Tibial nerve (tissue), 4 donors: ENCODE measurements at regions not wholly inside any gene's neighbourhood (a gene's known extent, or its start where the extent isn't known, plus 50 kb on each side); places are given as distances from the start of the nearest gene placed in this dataset.
"Not testable (repeated sequence)": the region's sequence is repeated elsewhere in the genome, so short reads cannot be mapped to it uniquely, and the experiment has no call there.

ENCODE experiments used
- DNase-seq, 2 donors: peaks; one replicate each; pipeline ENCODE4 v3.0.0-alpha.2; 2019; ENCODE audit warnings: low spot score in 2 of 2
- H3K27ac ChIP-seq, 4 donors: fragments of 200-600 bp; sonication (generic) in 3 of 4; one replicate each; pipeline ENCODE4 v1.5.1; 2017 to 2019; ENCODE audit warnings: mild to moderate bottlenecking in 1 of 4
- H3K27me3 ChIP-seq, 2 donors: fragments of 200-600 bp; sonication (generic) in 1 of 2; one replicate each; pipeline versions ENCODE4 v1.5.1 to v1.6.0; 2017 to 2019
- H3K36me3 ChIP-seq, 3 donors: fragments of 200-600 bp; sonication (generic); one replicate each; pipeline ENCODE4 v1.5.1; 2018 to 2019
- H3K4me1 ChIP-seq, 4 donors: fragments of 200-600 bp; sonication (generic) in 3 of 4; one replicate each; pipeline ENCODE4 v1.5.1; 2017 to 2019
- H3K4me3 ChIP-seq, 4 donors: fragments of 200-600 bp; sonication (generic) in 3 of 4; one replicate each; pipeline ENCODE4 v1.5.1; 2017 to 2019; ENCODE audit warnings: mild to moderate bottlenecking in 1 of 4, moderate library complexity in 1 of 4
- H3K9me3 ChIP-seq, 4 donors: fragments of 200-600 bp; sonication (generic) in 3 of 4; one replicate each; pipeline ENCODE4 v1.5.1; 2017 to 2019
- EP300 ChIP-seq, 2 donors: sonication (generic); formaldehyde crosslinking; IDR thresholded peaks; one replicate each; pipeline ENCODE4 v1.6.1; 2017; ENCODE audit warnings: antibody characterized with exemption in 2 of 2, mild to moderate bottlenecking in 1 of 2
- POLR2A ChIP-seq, 2 donors: fragments of 450-650 bp; IDR thresholded peaks; one replicate each; pipeline ENCODE4 v1.6.1; 2017; ENCODE audit warnings: antibody characterized with exemption in 2 of 2, mild to moderate bottlenecking in 2 of 2, moderate library complexity in 2 of 2
- WGBS, 2 donors: methylation state at CpG; one replicate each; pipeline ENCODE4 v1.1.5; 2018; 5-methylcytosine and 5-hydroxymethylcytosine counted together
- TF ChIP-seq, protein P1 (sequence below), 5 experiments: fragments of 200-600 bp in 3 of 5; fragments of 450-650 bp in 2 of 5; sonication (generic) in 3 of 5; IDR thresholded peaks; one replicate each; pipeline ENCODE4 v1.5.1; 2016 to 2019; ENCODE audit warnings: antibody characterized with exemption in 5 of 5, mild to moderate bottlenecking in 3 of 5, moderate library complexity in 2 of 5

DNA sequence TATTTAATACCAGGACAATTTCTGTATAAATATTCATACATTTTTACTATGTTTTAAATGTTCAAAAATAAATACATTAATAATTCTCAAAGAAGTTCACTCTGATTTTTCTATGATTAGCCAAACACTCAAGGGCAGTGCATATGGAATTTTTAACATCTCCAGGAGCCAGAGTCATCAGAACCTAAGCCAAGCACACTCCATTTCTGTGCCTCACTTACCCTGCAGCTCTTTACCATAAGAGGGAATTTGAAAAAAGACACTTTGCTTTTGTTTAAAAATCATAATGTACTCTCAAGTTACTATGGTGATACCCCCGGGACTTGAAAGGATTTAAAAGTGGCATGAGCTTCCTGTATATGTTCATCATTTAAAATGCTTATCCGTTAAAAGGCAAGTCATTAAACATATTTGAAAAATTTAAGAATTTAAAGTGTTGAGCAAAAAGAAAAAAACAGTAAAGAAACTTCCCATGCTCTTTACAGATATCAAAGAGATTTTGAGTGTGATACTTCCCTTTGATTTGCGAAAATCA, 747.4 kb upstream of the NECTIN3 start:
- H3K36me3 ChIP-seq, result no peaks in the 10 kb centered on the region
- no peak overlapping the region for H3K4me3 ChIP-seq
- DNase-seq, result no peak
- no peaks in the 10 kb centered on the region for H3K4me1 ChIP-seq
- no peak overlapping the region for H3K27ac ChIP-seq
- TF ChIP-seq POLR2A (IDR thresholded peaks at IDR 0.05) (no peak), EP300 (IDR thresholded peaks at IDR 0.05) (no peak)
- TF ChIP-seq, protein P1, sequence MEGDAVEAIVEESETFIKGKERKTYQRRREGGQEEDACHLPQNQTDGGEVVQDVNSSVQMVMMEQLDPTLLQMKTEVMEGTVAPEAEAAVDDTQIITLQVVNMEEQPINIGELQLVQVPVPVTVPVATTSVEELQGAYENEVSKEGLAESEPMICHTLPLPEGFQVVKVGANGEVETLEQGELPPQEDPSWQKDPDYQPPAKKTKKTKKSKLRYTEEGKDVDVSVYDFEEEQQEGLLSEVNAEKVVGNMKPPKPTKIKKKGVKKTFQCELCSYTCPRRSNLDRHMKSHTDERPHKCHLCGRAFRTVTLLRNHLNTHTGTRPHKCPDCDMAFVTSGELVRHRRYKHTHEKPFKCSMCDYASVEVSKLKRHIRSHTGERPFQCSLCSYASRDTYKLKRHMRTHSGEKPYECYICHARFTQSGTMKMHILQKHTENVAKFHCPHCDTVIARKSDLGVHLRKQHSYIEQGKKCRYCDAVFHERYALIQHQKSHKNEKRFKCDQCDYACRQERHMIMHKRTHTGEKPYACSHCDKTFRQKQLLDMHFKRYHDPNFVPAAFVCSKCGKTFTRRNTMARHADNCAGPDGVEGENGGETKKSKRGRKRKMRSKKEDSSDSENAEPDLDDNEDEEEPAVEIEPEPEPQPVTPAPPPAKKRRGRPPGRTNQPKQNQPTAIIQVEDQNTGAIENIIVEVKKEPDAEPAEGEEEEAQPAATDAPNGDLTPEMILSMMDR (IDR thresholded peaks at IDR 0.05), result no peak
- no peaks in the 10 kb centered on the region for H3K9me3 ChIP-seq
- no peaks in the 10 kb centered on the region for H3K27me3 ChIP-seq
- WGBS, 2 donors, result 51 to 53% methylated on average over 3 of the region's 3 CpGs

DNA sequence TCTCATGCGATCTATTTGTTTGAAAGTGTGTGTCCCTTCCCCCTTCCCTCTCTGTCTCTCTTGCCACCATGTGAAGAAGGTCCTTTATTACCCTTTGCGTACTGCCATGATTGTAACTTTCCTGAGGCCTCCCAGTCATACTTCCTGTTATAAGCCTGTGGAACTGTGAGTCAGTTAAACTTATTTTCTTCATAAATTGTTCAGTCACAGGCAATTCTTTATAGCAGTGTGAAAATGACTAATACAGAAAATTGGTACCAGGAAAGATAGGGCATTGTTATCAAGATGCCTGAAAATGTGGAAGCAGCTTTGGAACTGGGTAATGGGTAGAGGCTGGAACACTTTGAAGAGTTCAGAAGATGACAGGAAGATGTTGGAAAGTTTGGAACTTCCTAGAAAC, 743.7 kb upstream of the NECTIN3 start:
- H3K27me3 ChIP-seq, result no peaks in the 10 kb centered on the region
- WGBS, 2 donors, result 89 to 91% methylated on average over 2 of the region's 2 CpGs
- H3K9me3 ChIP-seq, result no peaks in the 10 kb centered on the region
- no peak for TF ChIP-seq POLR2A (IDR thresholded peaks at IDR 0.05)
- no peak for TF ChIP-seq EP300 (IDR thresholded peaks at IDR 0.05)
- TF ChIP-seq, protein P1 (IDR thresholded peaks at IDR 0.05), result no peak
- no peaks in the 10 kb centered on the region for H3K4me1 ChIP-seq
- H3K27ac ChIP-seq, result no peak overlapping the region
- H3K36me3 ChIP-seq, result no peaks in the 10 kb centered on the region
- no peak overlapping the region for H3K4me3 ChIP-seq
- DNase-seq, result no peak

DNA sequence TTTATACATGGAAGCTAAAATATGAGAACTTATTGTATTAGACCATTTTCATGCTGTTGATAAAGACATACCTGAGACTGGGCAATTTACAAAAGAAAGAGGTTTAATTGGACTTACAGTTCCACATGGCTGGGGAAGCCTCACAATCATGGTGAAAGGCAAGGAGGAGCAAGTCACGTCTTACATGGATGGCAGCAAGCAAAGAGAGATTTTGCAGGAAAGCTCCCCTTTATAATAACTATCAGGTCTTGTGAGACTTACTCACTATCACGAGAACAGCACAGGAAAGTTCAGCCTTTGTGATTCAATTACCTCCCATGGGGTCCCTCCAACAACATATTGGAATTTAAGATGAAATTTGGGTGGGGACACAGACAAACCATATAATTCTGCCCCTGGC, 740.1 kb upstream of the NECTIN3 start:
- H3K4me3 ChIP-seq, H3K36me3 ChIP-seq, H3K4me1 ChIP-seq, H3K27ac ChIP-seq, H3K9me3 ChIP-seq, H3K27me3 ChIP-seq, DNase-seq: not testable (repeated sequence)
- 69 to 77% methylated on average over 2 of the region's 2 CpGs for WGBS, 2 donors

DNA sequence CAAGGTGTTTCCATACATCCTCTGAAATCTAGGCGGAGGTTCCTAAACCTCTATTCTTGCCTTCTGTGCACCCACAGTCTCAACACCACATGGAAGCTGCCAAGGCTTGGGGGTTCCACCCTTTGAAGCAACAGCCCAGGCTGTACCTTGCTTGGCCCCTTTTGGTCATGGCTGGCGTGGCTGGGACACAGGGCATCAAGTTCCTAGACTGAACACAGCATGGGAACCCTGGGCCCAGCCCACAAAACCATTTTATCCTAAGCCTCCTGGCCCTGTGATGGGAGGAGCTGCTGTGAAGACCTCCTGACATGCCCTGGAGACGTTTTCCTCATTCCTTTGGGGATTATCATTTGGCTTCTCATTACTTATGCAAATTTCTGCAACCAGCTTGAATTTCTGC, 739.0 kb upstream of the NECTIN3 start:
- 69 to 78% methylated on average over 3 of the region's 3 CpGs for WGBS, 2 donors
- Histone ChIP-seq H3K27ac (no peak overlapping the region), H3K36me3 (no peaks in the 10 kb centered on the region), H3K4me1 (no peaks in the 10 kb centered on the region), H3K4me3 (no peak overlapping the region), H3K9me3 (peaks cover 0 to 10% (median 3%) of the 10 kb centered on the region in 4 donors), H3K27me3 (no peaks in the 10 kb centered on the region)
- no peak for DNase-seq
- no peak for TF ChIP-seq EP300 (IDR thresholded peaks at IDR 0.05)
- no peak for TF ChIP-seq POLR2A (IDR thresholded peaks at IDR 0.05)
- TF ChIP-seq, protein P1 (IDR thresholded peaks at IDR 0.05), result no peak

DNA sequence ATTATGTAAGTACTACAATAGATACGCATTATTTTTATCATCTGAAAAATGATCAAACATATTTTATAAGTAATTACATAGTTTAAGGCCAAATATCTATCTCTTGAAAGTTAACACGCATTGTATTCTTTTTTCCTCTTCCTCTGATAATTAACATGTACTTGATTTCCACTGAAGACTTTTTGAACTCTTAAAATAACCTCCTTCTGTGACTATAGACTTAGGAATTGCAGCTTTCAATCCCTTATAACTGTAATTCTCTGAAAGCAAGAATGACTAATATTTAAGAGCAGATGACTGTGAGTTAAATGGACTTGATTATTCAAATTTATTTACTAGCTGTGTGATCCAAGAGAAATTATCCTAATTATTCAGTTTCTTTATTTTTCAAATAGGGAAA, 730.6 kb upstream of the NECTIN3 start:
- 88 to 93% methylated on average over 2 of the region's 2 CpGs for WGBS, 2 donors
- Histone ChIP-seq H3K4me3 (no peak overlapping the region), H3K4me1 (no peaks in the 10 kb centered on the region), H3K36me3 (no peaks in the 10 kb centered on the region), H3K9me3 (peaks cover 0 to 11% (median 4%) of the 10 kb centered on the region in 4 donors), H3K27me3 (no peaks in the 10 kb centered on the region), H3K27ac (no peak overlapping the region)
- DNase-seq, result no peak
- TF ChIP-seq EP300 (IDR thresholded peaks at IDR 0.05) (no peak), POLR2A (IDR thresholded peaks at IDR 0.05) (no peak)
- TF ChIP-seq, protein P1 (IDR thresholded peaks at IDR 0.05), result no peak

DNA sequence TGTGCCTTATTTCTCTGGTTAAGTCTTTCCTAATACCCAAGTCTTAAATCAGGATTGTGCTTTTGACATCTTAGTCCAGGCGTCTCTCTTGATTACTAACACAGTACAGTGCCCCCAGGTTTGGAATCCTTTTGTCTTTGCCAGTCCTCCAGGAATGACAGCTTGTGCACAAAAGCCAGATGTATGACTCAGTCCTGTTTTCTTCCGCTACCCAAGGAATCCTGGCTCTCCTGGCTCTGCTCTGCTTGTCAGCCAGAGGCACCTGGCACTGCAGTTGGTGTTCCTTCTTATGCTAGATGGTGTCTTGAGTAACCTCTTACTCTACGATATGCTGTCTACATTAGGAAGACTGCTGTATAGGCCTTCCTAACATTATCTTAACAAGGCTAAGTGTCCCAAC, 728.2 kb upstream of the NECTIN3 start:
- Histone ChIP-seq H3K27me3 (no peaks in the 10 kb centered on the region), H3K36me3 (no peaks in the 10 kb centered on the region), H3K27ac (no peak overlapping the region), H3K4me3 (no peak overlapping the region), H3K9me3 (no peaks in the 10 kb centered on the region), H3K4me1 (no peaks in the 10 kb centered on the region)
- no peak for DNase-seq
- 86 to 89% methylated on average over 3 of the region's 3 CpGs for WGBS, 2 donors
- no peak for TF ChIP-seq EP300 (IDR thresholded peaks at IDR 0.05)
- TF ChIP-seq POLR2A (IDR thresholded peaks at IDR 0.05), result no peak
- TF ChIP-seq, protein P1 (IDR thresholded peaks at IDR 0.05), result no peak
